CD4-positive, alpha-beta T cell (primary cell): ENCODE measurements at regions not wholly inside any gene's neighbourhood (a gene's known extent, or its start where the extent isn't known, plus 50 kb on each side); places are given as distances from the start of the nearest gene placed in this dataset.

Experiments
- ATAC-seq: fragments of 200-7000 bp; cut with Tn5 transposase; one replicate; pipeline ENCODE4 v1.10.0; 2022; ENCODE audit warnings: mild to moderate bottlenecking; ENCODE audit not compliant: poor library complexity
- CTCF ChIA-PET: fragments of 350-600 bp; sonication (Branson Sonifier 250); formaldehyde crosslinking; loops from one replicate; lab custom pipeline; 2021; ENCODE audit warnings: antibody characterized with exemption, inconsistent platforms; lab: Charles Lee
- POLR2A ChIA-PET: fragments of 350-600 bp; sonication (Branson Sonifier 250); formaldehyde crosslinking; loops from one replicate; lab custom pipeline; 2021; ENCODE audit warnings: antibody characterized with exemption, inconsistent platforms; lab: Charles Lee
- DNase-seq, 14 experiments: peaks; one replicate each; pipeline ENCODE4 v3.0.0-alpha.2; 2013 to 2020; ENCODE audit warnings: mixed read lengths in 2 of 14
- H3K27ac ChIP-seq, 2 donors: one replicate each; pipeline versions ENCODE4 v1.5.1 to v1.7.0; 2013; ENCODE audit warnings: low read length in 2 of 2, low read depth in 1 of 2, mild to moderate bottlenecking in 1 of 2
- H3K27me3 ChIP-seq, 2 experiments: 1 replicate in 1 of 2; 2 replicates in 1 of 2; pipeline versions ENCODE4 v1.6.1 to v1.7.0; 2013; ENCODE audit warnings: low read length in 2 of 2, control low read depth in 1 of 2, mild to moderate bottlenecking in 1 of 2, moderate library complexity in 1 of 2; ENCODE audit not compliant: insufficient read depth in 2 of 2, control insufficient read depth in 1 of 2
- H3K36me3 ChIP-seq: one replicate; pipeline ENCODE4 v1.6.1; 2013; ENCODE audit warnings: low read length, control low read depth; ENCODE audit not compliant: insufficient read depth
- H3K4me1 ChIP-seq: one replicate; pipeline ENCODE4 v1.6.1; 2013; ENCODE audit warnings: low read length, control low read depth; ENCODE audit not compliant: insufficient read depth
- H3K4me3 ChIP-seq: one replicate; pipeline ENCODE4 v1.5.1; 2013; ENCODE audit warnings: mild to moderate bottlenecking, low read length, moderate library complexity
- H3K9me3 ChIP-seq, 2 experiments: 1 replicate in 1 of 2; 2 replicates in 1 of 2; pipeline versions ENCODE4 v1.6.1 to v1.7.0; 2013; ENCODE audit warnings: low read length in 2 of 2, mild to moderate bottlenecking in 2 of 2, control low read depth in 1 of 2, moderate library complexity in 1 of 2; ENCODE audit not compliant: control insufficient read depth in 1 of 2, insufficient read depth in 1 of 2
- H3K27ac Mint-ChIP-seq: one replicate; pipeline ENCODE4 v1.8.0; 2020; ENCODE audit warnings: mixed read lengths
- H3K27me3 Mint-ChIP-seq: one replicate; pipeline ENCODE4 v1.8.0; 2021; ENCODE audit warnings: mixed read lengths
- H3K36me3 Mint-ChIP-seq: one replicate; pipeline ENCODE4 v1.8.0; 2021; ENCODE audit warnings: low read depth, mixed read lengths
- H3K4me1 Mint-ChIP-seq: one replicate; pipeline ENCODE4 v1.8.0; 2021; ENCODE audit warnings: low read depth, mixed read lengths
- H3K4me3 Mint-ChIP-seq: one replicate; pipeline ENCODE4 v1.8.0; 2020; ENCODE audit warnings: mild to moderate bottlenecking, mixed read lengths
- H3K9me3 Mint-ChIP-seq: one replicate; pipeline ENCODE4 v1.8.0; 2020; ENCODE audit warnings: mixed read lengths
- CTCF ChIP-seq: fragments of 200-600 bp; IDR thresholded peaks from one replicate; pipeline ENCODE4 v1.8.0; 2022; ENCODE audit warnings: antibody characterized with exemption, mild to moderate bottlenecking
- intact Hi-C, 2 experiments: fragments of 100-400 bp; cut with DNase I in 1 of 2; cut with micrococcal nuclease in 1 of 2; formaldehyde crosslinking; loops; one replicate each; pipeline versions ENCODE4 v1.15.1 to v1.9.0; 2023 to 2025; cut with DNase I, micrococcal nuclease

GRCh38 chr16:5820472-5820871, 722.9 kb upstream of the EEF2KMT start:
- peaks cover 0 to 18% of the 10 kb centered on the region in 2 experiments for H3K9me3 ChIP-seq
- H3K9me3 Mint-ChIP-seq = peaks cover 14% of the 10 kb centered on the region
- POLR2A ChIA-PET = no interaction called here
- intact Hi-C loops = no loop called here
- H3K4me1 ChIP-seq = no peaks in the 10 kb centered on the region
- H3K36me3 ChIP-seq = no peaks in the 10 kb centered on the region
- no peaks in the 10 kb centered on the region for H3K36me3 Mint-ChIP-seq
- no peak overlapping the region for H3K4me3 ChIP-seq
- DNase-seq (no peak), ATAC-seq (no peak)
- no peaks in the 10 kb centered on the region for H3K4me1 Mint-ChIP-seq
- CTCF ChIA-PET = no interaction called here
- no peak overlapping the region for H3K27ac ChIP-seq
- H3K27me3 Mint-ChIP-seq = no peaks in the 10 kb centered on the region
- TF ChIP-seq CTCF = no peak
- no peaks in the 10 kb centered on the region for H3K27me3 ChIP-seq
- H3K27ac Mint-ChIP-seq = no peak overlapping the region
- no peak overlapping the region for H3K4me3 Mint-ChIP-seq

GRCh38 chr16:5815570-5816237, 718.1 kb upstream of the EEF2KMT start:
- H3K36me3 Mint-ChIP-seq = no peaks in the 10 kb centered on the region

GRCh38 chr16:5801396-5801795, 703.8 kb upstream of the EEF2KMT start:
- CTCF ChIA-PET = no interaction called here
- Mint-ChIP-seq H3K4me1 (no peaks in the 10 kb centered on the region), H3K4me3 (no peak overlapping the region), H3K27ac (no peak overlapping the region), H3K36me3 (no peaks in the 10 kb centered on the region), H3K27me3 (no peaks in the 10 kb centered on the region), H3K9me3 (peaks cover 10% of the 10 kb centered on the region)
- intact Hi-C loops = no loop called here
- Histone ChIP-seq H3K36me3 (no peaks in the 10 kb centered on the region), H3K4me1 (no peaks in the 10 kb centered on the region), H3K4me3 (no peak overlapping the region), H3K27me3 (no peaks in the 10 kb centered on the region), H3K27ac (no peak overlapping the region), H3K9me3 (no peaks in the 10 kb centered on the region)
- DNase-seq (no peak), ATAC-seq (no peak)
- POLR2A ChIA-PET = no interaction called here
- no peak for TF ChIP-seq CTCF

More at GRCh38 chr16:5815570-5816237, 718.1 kb upstream of the EEF2KMT start:
- DNase-seq = no peak
- Mint-ChIP-seq H3K4me1 (no peaks in the 10 kb centered on the region), H3K27me3 (no peaks in the 10 kb centered on the region), H3K27ac (no peak overlapping the region), H3K9me3 (peaks cover 17% of the 10 kb centered on the region), H3K4me3 (no peak overlapping the region)
- no peaks in the 10 kb centered on the region for H3K4me1 ChIP-seq
- no peak overlapping the region for H3K27ac ChIP-seq
- CTCF ChIA-PET = no interaction called here
- ATAC-seq = no peak
- H3K36me3 ChIP-seq = no peaks in the 10 kb centered on the region
- no peak overlapping the region for H3K4me3 ChIP-seq
- no peak for TF ChIP-seq CTCF
- intact Hi-C loops = no loop called here
- peaks cover 0 to 19% of the 10 kb centered on the region in 2 experiments for H3K9me3 ChIP-seq
- POLR2A ChIA-PET = no interaction called here
- no peaks in the 10 kb centered on the region for H3K27me3 ChIP-seq
